HFFc6 (cell line): ENCODE measurements at regions not wholly inside any gene's neighbourhood (a gene's known extent, or its start where the extent isn't known, plus 50 kb on each side); places are given as distances from the start of the nearest gene placed in this dataset.

Experiments
- DNase-seq: peaks from one replicate; pipeline ENCODE4 v3.0.0-alpha.2; 2018
- H3K27ac Mint-ChIP-seq: 2 replicates; pipeline ENCODE4 v1.8.0; 2020; ENCODE audit warnings: mild to moderate bottlenecking, mixed read lengths
- H3K27me3 Mint-ChIP-seq: 2 replicates; pipeline ENCODE4 v1.8.0; 2021; ENCODE audit warnings: mild to moderate bottlenecking, moderate library complexity, mixed read lengths; ENCODE audit not compliant: insufficient read depth
- H3K36me3 Mint-ChIP-seq: 2 replicates; pipeline ENCODE4 v1.8.0; 2021; ENCODE audit warnings: low read depth, mixed read lengths
- H3K4me1 Mint-ChIP-seq: 2 replicates; pipeline ENCODE4 v1.8.0; 2020; ENCODE audit warnings: low read depth, mixed read lengths
- H3K4me3 Mint-ChIP-seq: 2 replicates; pipeline ENCODE4 v1.8.0; 2020; ENCODE audit warnings: mild to moderate bottlenecking, moderate library complexity, mixed read lengths
- H3K9me3 Mint-ChIP-seq: 2 replicates; pipeline ENCODE4 v1.8.0; 2020; ENCODE audit warnings: mild to moderate bottlenecking, mixed read lengths
- TF ChIP-seq, protein P1 (sequence below): fragments of 200-600 bp; sonication (generic); IDR thresholded peaks from 2 replicates; pipeline ENCODE4 v1.5.0; 2021; ENCODE audit warnings: antibody characterized with exemption, mild to moderate bottlenecking

GRCh38 chr13:48923376-48923775 lies 52.3 kb upstream of the FNDC3A start:
- Mint-ChIP-seq H3K27me3 (peaks cover 17% of the 10 kb centered on the region), H3K36me3 (no peaks in the 10 kb centered on the region), H3K4me3 (no peak overlapping the region), H3K9me3 (no peaks in the 10 kb centered on the region), H3K4me1 (no peaks in the 10 kb centered on the region), H3K27ac (no peak overlapping the region)
- no peak for DNase-seq
- TF ChIP-seq, protein P1, sequence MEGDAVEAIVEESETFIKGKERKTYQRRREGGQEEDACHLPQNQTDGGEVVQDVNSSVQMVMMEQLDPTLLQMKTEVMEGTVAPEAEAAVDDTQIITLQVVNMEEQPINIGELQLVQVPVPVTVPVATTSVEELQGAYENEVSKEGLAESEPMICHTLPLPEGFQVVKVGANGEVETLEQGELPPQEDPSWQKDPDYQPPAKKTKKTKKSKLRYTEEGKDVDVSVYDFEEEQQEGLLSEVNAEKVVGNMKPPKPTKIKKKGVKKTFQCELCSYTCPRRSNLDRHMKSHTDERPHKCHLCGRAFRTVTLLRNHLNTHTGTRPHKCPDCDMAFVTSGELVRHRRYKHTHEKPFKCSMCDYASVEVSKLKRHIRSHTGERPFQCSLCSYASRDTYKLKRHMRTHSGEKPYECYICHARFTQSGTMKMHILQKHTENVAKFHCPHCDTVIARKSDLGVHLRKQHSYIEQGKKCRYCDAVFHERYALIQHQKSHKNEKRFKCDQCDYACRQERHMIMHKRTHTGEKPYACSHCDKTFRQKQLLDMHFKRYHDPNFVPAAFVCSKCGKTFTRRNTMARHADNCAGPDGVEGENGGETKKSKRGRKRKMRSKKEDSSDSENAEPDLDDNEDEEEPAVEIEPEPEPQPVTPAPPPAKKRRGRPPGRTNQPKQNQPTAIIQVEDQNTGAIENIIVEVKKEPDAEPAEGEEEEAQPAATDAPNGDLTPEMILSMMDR: no peak

DNA sequence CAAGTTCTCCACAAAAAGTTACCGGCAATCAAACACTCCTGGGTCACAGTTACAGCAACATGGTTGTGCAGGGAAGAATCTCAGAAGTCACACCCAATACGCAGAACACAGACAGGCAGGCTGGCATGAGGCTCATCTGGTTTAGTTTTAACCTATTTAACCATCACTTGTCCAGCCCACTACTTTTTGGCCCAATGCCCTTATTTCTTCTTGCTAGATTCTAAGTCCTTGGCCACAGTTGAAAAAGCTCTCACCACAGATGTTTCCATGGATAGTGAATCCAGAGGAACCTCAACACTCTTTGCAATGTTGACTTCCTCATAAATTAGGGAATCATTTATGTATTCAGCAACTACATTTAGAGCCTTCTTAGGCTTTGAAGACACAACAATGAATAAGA lies 50.7 kb upstream of the FNDC3A start:
- H3K27ac Mint-ChIP-seq: no peak overlapping the region
- H3K4me3 Mint-ChIP-seq: no peak overlapping the region
- no peak for DNase-seq
- H3K9me3 Mint-ChIP-seq: no peaks in the 10 kb centered on the region
- H3K27me3 Mint-ChIP-seq: peaks cover 17% of the 10 kb centered on the region
- no peaks in the 10 kb centered on the region for H3K4me1 Mint-ChIP-seq
- no peaks in the 10 kb centered on the region for H3K36me3 Mint-ChIP-seq
- TF ChIP-seq, protein P1: no peak
